Motor neuron (in vitro differentiated cells): ENCODE measurements at regions not wholly inside any gene's neighbourhood (a gene's known extent, or its start where the extent isn't known, plus 50 kb on each side); places are given as distances from the start of the nearest gene placed in this dataset.
"Not testable (repeated sequence)": the region's sequence is repeated elsewhere in the genome, so short reads cannot be mapped to it uniquely, and the experiment has no call there.

Source experiments
- ATAC-seq, 8 experiments: fragments of 200-7000 bp; cut with Tn5 transposase; replicated peaks in 6 of 8; 2 replicates each; pipeline ENCODE4 v1.8.0; 2021; ENCODE audit warnings: mild to moderate bottlenecking in 8 of 8, moderate library complexity in 8 of 8
- H3K27ac ChIP-seq, 2 donors: fragments of 250-450 bp; sonication (Bioruptor Pico); 2 replicates each; pipeline ENCODE4 v1.9.0; 2021; ENCODE audit warnings: antibody characterized with exemption in 2 of 2, mild to moderate bottlenecking in 2 of 2, moderate library complexity in 1 of 2
- H3K4me1 ChIP-seq, 2 donors: fragments of 250-450 bp; sonication (Bioruptor Pico); replicated peaks in 1 of 2; 2 replicates each; pipeline ENCODE4 v1.6.1; 2021; ENCODE audit warnings: antibody characterized with exemption in 2 of 2, mild to moderate bottlenecking in 2 of 2, moderate library complexity in 1 of 2
- H3K4me3 ChIP-seq, 5 donors: fragments of 250-450 bp; sonication (Bioruptor Pico); 2 replicates each; pipeline ENCODE4 v1.9.0; 2021; ENCODE audit warnings: antibody characterized with exemption in 5 of 5, mild to moderate bottlenecking in 5 of 5, moderate library complexity in 4 of 5
- WGBS, 10 experiments: fragments of 450-650 bp; shearing (Covaris generic); methylation state at CpG; one replicate each; pipeline ENCODE4 v1.0.0; 2022; 5-methylcytosine and 5-hydroxymethylcytosine counted together
- in situ Hi-C, 9 experiments: fragments of 400-800 bp; cut with MboI; loops; one replicate each; pipeline ENCODE4 v1.15.0; 2021; ENCODE audit warnings: low sequenced_read_pairs in 9 of 9, low pct_unique_long_range_greater_than_20kb in 2 of 9; ENCODE audit not compliant: unreplicated experiment in 9 of 9

GRCh38 chr6:26756067-26756805, 96.7 kb upstream of the ZNF322 start:
- ATAC-seq = peak in 6 of 8 experiments; percentile 63 to 99 (median 78)
- WGBS, 10 experiments = 0 to 14% (median 0%) methylated on average over 2 to 18 of the region's 29 CpGs; no CpG with 5 or more reads in 2 of the 10 experiments
- in situ Hi-C loops, H3K27ac ChIP-seq, H3K4me3 ChIP-seq, H3K4me1 ChIP-seq: not testable (repeated sequence)

DNA sequence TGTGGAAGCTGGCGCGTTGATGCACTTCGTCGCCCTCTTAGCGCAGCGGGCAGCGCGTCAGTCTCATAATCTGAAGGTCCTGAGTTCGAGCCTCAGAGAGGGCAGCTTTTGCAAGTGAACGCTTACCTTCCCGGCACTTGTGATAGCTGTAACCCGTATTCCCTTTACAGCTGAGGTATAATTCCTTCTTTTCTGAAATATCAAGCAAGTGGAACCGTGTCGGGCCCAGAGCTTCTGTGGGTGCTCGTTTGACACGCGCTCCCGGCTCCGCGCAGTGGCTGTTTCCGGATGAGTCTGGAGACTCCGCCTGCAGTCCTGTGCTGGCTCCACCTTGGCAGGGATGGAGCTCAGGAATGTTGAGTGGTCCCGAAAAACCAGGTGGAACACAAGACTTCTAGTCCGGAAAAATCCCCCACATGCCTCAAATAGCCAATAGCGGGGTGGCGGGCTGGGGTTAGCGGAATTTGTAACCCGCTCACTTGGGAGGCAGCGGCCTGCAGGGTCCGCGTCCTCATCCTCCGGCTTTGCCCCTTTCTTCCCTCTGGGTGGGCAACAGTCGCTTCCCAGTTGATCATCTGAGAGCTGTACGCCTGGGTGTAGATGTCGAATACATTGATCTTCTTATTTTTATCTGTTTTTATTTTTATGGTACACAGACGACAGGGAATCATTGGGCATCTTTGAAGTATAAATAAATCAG, 106.8 kb upstream of the ZNF322 start:
- H3K4me1 ChIP-seq, H3K4me3 ChIP-seq, H3K27ac ChIP-seq, in situ Hi-C loops: not testable (repeated sequence)
- peak; percentile 73 to 95 (median 89) for ATAC-seq
- no CpG with 5 or more reads among the region's 36 CpGs for WGBS, 10 experiments

DNA sequence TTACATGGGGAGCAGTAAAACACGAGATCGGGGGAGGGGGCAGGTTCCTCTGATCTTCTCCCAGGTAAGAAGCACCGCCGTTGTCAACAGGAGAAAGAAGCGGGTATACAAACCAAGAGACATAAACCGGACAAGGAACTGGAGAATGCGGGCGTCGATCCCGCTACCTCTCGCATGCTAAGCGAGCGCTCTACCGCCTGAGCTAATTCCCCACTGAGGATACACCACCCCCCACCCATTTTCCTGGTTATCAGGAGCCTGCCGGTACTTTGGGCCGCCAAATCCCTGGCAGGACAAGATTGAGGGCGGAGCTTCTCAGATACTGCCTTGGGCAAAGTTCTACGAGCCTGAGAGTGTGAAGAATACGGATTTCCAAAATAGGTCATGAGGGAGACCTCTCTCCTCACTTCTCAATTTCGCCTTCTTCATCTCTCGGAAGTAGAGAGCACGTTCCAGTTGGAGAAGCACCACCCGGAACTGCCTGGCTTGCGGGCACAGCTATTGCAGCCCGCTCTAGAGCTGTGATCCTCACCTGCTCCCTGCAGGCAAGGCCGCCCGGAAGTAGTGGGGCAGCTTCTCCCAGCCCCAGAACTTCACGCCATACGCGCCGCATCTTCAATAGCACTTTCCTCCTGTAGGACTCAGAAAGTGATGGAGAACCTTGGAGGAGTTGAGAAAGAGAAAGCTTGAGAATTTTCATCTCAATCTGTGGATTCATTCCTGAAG, 111.6 kb upstream of the ZNF322 start:
- peak in 3 of 8 experiments; percentile 20 to 75 (median 60) for ATAC-seq
- H3K4me3 ChIP-seq, H3K4me1 ChIP-seq, in situ Hi-C loops, H3K27ac ChIP-seq: not testable (repeated sequence)
- no CpG with 5 or more reads among the region's 31 CpGs for WGBS, 10 experiments

DNA sequence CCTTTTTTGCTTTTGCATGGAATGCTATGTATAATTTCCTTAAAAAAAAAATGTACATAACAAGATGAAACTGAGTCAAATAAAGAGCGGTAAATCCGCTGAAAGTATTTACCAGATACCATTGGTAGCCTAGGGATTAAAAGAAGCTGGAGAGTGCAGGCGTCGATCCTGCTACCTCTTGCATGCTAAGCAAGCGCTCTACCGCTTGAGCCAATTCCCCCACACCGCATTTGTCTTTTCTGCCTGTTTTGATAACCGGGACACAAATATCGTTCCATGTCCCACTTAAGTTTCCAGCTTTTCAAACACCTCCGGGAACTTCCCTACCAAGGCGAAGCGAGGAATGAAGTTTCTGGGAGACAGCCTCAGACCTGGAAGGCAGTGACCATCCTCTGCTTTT, 113.9 kb upstream of the ZNF322 start:
- H3K27ac ChIP-seq, H3K4me1 ChIP-seq, ATAC-seq, in situ Hi-C loops, H3K4me3 ChIP-seq: not testable (repeated sequence)
- no CpG with 5 or more reads among the region's 12 CpGs for WGBS, 10 experiments

DNA sequence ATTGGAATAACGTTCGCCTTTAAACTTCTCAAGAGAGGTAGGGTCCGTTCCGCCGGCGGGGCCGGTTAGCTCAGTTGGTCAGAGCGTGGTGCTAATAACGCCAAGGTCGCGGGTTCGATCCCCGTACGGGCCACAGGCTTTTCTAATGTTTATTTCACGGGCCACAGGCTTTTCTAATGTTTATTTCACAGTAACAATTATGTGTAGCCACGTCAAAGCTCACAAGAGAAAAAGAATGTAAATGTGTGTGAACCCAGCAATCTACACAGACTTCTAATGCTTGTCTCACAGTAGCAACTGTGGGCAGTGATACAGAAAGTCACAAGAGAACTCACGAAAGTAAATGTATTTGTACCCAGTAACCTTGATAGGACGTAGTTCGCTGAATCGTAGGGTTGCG, 121.0 kb upstream of the ZNF322 start:
- H3K27ac ChIP-seq, in situ Hi-C loops, H3K4me1 ChIP-seq, H3K4me3 ChIP-seq: not testable (repeated sequence)
- ATAC-seq = peak in 6 of 8 experiments; percentile 6 to 75 (median 34)
- no CpG with 5 or more reads among the region's 21 CpGs for WGBS, 10 experiments

DNA sequence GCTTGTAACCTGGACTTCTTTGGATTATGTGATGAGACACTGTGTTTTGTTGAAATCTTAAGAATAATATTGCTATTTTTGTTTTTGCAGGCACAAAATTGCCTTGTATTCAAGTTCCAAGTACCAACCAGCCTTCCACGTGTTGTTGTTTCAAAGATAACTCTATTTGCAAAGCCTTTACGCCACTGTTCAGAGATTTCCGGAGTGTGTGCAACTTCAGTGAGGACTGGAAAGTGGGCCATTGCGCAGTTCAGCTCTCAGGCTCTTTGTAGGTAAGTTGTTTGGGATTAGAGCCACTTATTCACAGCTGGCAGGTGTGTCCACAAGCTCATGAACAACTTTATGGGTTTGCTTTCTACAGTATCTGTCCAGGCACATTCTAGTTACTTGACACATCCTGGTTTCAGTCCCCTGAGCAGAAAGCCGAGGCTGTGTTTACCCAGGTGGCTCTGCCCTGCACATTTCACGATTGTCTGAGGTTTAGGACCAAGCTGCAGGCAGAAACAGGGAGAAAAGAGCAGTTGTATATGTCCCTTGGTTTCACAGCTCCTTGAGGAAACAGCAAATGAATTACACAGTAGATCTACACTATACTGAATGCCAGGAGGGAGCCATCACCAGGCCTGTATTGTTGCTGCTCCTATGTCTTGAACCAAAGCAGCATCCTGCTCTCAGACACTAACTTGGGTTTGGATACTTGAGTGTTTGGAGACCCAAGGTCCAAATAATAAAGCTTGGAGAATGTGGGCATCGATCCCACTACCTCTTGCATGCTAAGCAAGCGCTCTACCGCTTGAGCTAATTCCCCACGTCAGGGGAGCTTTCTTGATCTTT, 136.1 kb upstream of the ZNF322 start:
- H3K4me3 ChIP-seq, H3K27ac ChIP-seq, in situ Hi-C loops, H3K4me1 ChIP-seq, ATAC-seq: not testable (repeated sequence)
- WGBS, 10 experiments = no CpG with 5 or more reads among the region's 10 CpGs

- H3K4me3 ChIP-seq, H3K27ac ChIP-seq, in situ Hi-C loops, H3K4me1 ChIP-seq: not testable (repeated sequence)
- peak in 3 of 8 experiments; percentile 45 to 53 (median 49) for ATAC-seq
- no CpG with 5 or more reads among the region's 17 CpGs for WGBS, 10 experiments
These were observed 140.5 kb upstream of the ZNF322 start for GRCh38 chr6:26799903-26800633.

DNA sequence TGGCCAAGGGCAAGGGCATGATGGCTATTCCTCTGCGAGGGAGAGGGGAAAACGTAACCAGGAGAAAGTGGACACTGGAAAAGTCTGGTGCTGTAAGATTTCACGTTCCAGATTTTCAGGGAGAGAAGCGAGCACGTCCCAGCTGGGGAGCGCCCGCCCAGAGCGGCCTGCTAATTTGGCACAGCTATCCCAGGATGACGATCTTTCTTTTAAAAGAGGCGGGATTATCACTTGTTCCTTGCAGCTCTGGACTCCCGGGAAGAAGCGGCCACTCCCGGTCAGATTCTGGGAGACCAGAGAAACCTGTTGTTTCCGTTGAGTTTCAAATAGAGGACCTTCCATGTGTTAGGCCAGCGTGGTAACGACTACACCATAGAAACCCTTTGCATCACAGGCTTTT, 144.2 kb upstream of the ZNF322 start:
- H3K4me3 ChIP-seq, H3K27ac ChIP-seq, in situ Hi-C loops, H3K4me1 ChIP-seq: not testable (repeated sequence)
- no CpG with 5 or more reads among the region's 16 CpGs for WGBS, 10 experiments
- peak in 2 of 8 experiments; percentile 37 to 63 for ATAC-seq

DNA sequence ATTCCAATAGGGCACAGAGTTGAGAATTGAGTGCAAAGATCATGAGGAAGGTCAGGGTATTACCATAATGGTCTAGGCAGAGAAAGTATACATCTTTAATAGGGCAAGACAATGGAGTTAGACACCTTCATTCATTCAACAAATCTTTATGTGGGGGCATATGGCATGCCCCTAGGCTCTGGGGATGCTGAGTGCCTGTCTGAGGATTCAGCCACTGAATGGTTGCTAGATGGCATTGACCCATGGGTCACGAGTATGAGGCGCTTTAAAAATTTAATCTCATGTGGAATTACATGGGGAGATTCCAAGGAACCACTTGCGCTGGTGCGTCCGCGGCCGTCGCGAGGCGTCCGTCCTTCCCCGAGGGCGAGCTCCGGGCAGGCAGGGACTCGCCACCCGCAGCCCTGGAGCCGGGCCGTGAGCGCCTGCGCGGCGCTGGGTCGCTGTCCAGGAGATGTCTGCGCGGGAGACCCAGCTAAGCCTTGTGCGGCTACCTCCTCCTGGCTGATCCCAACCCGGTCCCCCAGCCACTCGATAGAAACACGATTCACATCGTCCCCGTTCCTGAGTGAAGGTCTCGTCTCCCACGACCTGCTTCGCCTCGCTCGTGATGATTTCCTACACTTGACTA, 152.1 kb upstream of the ZNF322 start:
- in situ Hi-C loops = not testable (repeated sequence)
- peak; percentile 80 to 95 (median 89) for ATAC-seq
- no CpG with 5 or more reads among the region's 36 CpGs for WGBS, 10 experiments

DNA sequence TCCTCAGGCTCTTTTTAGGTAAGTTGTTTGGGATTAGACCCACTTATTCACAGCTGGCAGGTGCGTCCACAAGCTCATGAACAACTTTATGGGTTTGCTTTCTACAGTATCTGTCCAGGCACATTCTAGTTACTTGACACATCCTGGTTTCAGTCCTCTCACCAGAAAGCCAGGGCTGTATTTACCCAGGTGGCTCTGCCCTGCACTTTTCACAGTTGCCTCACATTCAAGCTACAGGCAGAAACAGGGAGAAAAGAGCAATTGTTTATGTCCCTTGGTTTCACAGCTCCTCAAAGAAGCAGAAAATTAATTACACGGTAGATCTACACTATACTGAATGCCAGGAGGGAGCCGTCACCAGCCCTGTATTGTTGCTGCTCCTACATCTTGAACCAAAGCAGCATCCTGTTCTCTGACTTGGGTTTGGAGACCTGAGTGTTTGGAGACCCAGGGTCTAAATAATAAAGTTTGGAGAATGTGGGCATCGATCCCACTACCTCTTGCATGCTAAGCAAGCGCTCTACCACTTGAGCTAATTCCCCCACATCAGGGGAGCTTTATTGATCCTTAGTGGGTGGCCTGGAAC, 159.2 kb upstream of the ZNF322 start:
- H3K27ac ChIP-seq, H3K4me1 ChIP-seq, H3K4me3 ChIP-seq, ATAC-seq, in situ Hi-C loops: not testable (repeated sequence)
- no CpG with 5 or more reads among the region's 5 CpGs for WGBS, 10 experiments

More for the DNA sequence above, 152.1 kb upstream of the ZNF322 start:
- not testable (repeated sequence) for H3K27ac ChIP-seq, H3K4me3 ChIP-seq, H3K4me1 ChIP-seq

DNA sequence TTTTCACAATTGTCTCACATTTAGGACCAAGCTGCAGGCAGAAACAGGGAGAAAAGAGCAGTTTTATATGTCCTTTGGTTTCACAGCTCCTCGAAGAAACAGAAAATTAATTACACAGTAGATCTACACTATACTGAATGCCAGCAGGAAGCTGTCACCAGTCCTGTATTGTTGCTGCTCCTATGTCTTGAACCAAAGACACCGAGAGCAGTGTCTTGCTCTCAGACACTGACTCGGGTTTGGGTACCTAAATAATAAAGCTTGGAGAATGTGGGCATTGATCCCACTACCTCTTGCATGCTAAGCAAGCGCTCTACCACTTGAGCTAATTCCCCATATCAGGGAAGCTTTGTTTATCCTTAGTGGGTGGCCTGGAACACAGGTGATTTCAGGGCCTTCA, 168.4 kb upstream of the ZNF322 start:
- no CpG with 5 or more reads among the region's 4 CpGs for WGBS, 10 experiments
- in situ Hi-C loops, ATAC-seq, H3K27ac ChIP-seq, H3K4me1 ChIP-seq, H3K4me3 ChIP-seq: not testable (repeated sequence)

- no CpG with 5 or more reads among the region's 2 CpGs for WGBS, 10 experiments
- H3K4me1 ChIP-seq, H3K27ac ChIP-seq, in situ Hi-C loops, ATAC-seq, H3K4me3 ChIP-seq: not testable (repeated sequence)
These were observed 169.9 kb upstream of the ZNF322 start for GRCh38 chr6:26829480-26829879.
